Suprapubic skin (tissue), 4 donors: ENCODE measurements at regions not wholly inside any gene's neighbourhood (a gene's known extent, or its start where the extent isn't known, plus 50 kb on each side); places are given as distances from the start of the nearest gene placed in this dataset.

Source experiments
- DNase-seq, 2 donors: peaks; one replicate each; pipeline ENCODE4 v3.0.0-alpha.2; 2019; ENCODE audit warnings: low spot score in 2 of 2
- H3K27ac ChIP-seq: fragments of 200-600 bp; sonication (generic); one replicate; pipeline ENCODE4 v1.5.1; 2019
- H3K27me3 ChIP-seq: fragments of 200-600 bp; sonication (generic); one replicate; pipeline ENCODE4 v1.5.1; 2019
- H3K36me3 ChIP-seq: fragments of 200-600 bp; sonication (generic); one replicate; pipeline ENCODE4 v1.5.1; 2019
- H3K4me1 ChIP-seq: fragments of 200-600 bp; sonication (generic); one replicate; pipeline ENCODE4 v1.5.1; 2019
- H3K4me3 ChIP-seq: fragments of 200-600 bp; sonication (generic); one replicate; pipeline ENCODE4 v1.5.1; 2019; ENCODE audit warnings: mild to moderate bottlenecking
- H3K9me3 ChIP-seq: fragments of 200-600 bp; sonication (generic); one replicate; pipeline ENCODE4 v1.5.1; 2019
- CTCF ChIP-seq, 2 donors: fragments of 200-600 bp in 1 of 2; fragments of 450-650 bp in 1 of 2; sonication (generic) in 1 of 2; IDR thresholded peaks; one replicate each; pipeline ENCODE4 v1.5.1; 2016 to 2019; ENCODE audit warnings: antibody characterized with exemption in 2 of 2, mild to moderate bottlenecking in 1 of 2, moderate library complexity in 1 of 2
- EP300 ChIP-seq: sonication (generic); formaldehyde crosslinking; IDR thresholded peaks from one replicate; pipeline ENCODE4 v1.6.1; 2017; ENCODE audit warnings: antibody characterized with exemption
- POLR2A ChIP-seq, 2 donors: fragments of 450-650 bp; IDR thresholded peaks; one replicate each; pipeline ENCODE4 v1.6.1; 2017; ENCODE audit warnings: antibody characterized with exemption in 2 of 2, mild to moderate bottlenecking in 2 of 2, moderate library complexity in 2 of 2
- POLR2AphosphoS5 ChIP-seq, 3 donors: sonication (generic); formaldehyde crosslinking; IDR thresholded peaks; one replicate each; pipeline ENCODE4 v1.6.1; 2017; ENCODE audit warnings: antibody characterized with exemption in 3 of 3
- WGBS: methylation state at CpG from one replicate; pipeline ENCODE4 v1.1.5; 2018; 5-methylcytosine and 5-hydroxymethylcytosine counted together

- 66% methylated on average over 4 of the region's 4 CpGs for WGBS
- TF ChIP-seq EP300 (no peak), POLR2AphosphoS5 (IDR thresholded peaks at IDR 0.05) (no peak), CTCF (IDR thresholded peaks at IDR 0.05) (no peak), POLR2A (IDR thresholded peaks at IDR 0.05) (no peak)
- H3K4me3 ChIP-seq = no peak overlapping the region
- no peaks in the 10 kb centered on the region for H3K27me3 ChIP-seq
- no peak for DNase-seq
- H3K4me1 ChIP-seq = no peaks in the 10 kb centered on the region
- H3K9me3 ChIP-seq = no peaks in the 10 kb centered on the region
- no peak overlapping the region for H3K27ac ChIP-seq
- no peaks in the 10 kb centered on the region for H3K36me3 ChIP-seq
Observed at GRCh38 chr9:18126831-18127498, 347.0 kb upstream of the ADAMTSL1 start.

DNA sequence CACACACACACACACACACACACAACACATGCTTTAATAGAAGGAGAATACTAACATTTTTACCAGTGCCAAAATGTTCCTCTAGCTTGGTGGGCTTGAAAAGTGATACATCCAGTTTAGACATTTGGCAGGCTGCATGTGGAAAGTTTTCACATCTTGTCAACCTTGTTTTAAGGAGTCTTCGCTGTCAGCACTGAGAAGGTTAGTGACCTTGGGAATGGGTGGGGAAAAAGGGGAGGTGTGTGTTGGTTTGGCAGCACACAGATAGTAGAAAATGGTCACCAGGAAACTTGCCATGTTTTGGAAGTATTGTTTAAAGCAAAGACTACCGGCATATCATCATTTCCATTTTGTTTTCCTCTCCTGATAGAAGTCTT is 346.5 kb upstream of the ADAMTSL1 start:
- TF ChIP-seq POLR2A (IDR thresholded peaks at IDR 0.05) = no peak
- no peak for TF ChIP-seq CTCF (IDR thresholded peaks at IDR 0.05)
- no peak for TF ChIP-seq POLR2AphosphoS5 (IDR thresholded peaks at IDR 0.05)
- no peak for TF ChIP-seq EP300
- no peaks in the 10 kb centered on the region for H3K27me3 ChIP-seq
- H3K9me3 ChIP-seq = no peaks in the 10 kb centered on the region
- no peaks in the 10 kb centered on the region for H3K36me3 ChIP-seq
- no peak overlapping the region for H3K27ac ChIP-seq
- no peak overlapping the region for H3K4me3 ChIP-seq
- 41% methylated on average over 2 of the region's 2 CpGs for WGBS
- DNase-seq = no peak
- no peaks in the 10 kb centered on the region for H3K4me1 ChIP-seq

- H3K4me1 ChIP-seq = no peaks in the 10 kb centered on the region
- 90% methylated on average over 5 of the region's 5 CpGs for WGBS
- H3K9me3 ChIP-seq = no peaks in the 10 kb centered on the region
- H3K4me3 ChIP-seq = no peak overlapping the region
- no peak overlapping the region for H3K27ac ChIP-seq
- H3K36me3 ChIP-seq = no peaks in the 10 kb centered on the region
- H3K27me3 ChIP-seq = no peaks in the 10 kb centered on the region
- no peak for DNase-seq
- TF ChIP-seq CTCF (IDR thresholded peaks at IDR 0.05) = no peak
- TF ChIP-seq POLR2AphosphoS5 (IDR thresholded peaks at IDR 0.05) = no peak
- TF ChIP-seq EP300 = no peak
- TF ChIP-seq POLR2A (IDR thresholded peaks at IDR 0.05) = no peak
Observed at GRCh38 chr9:18129809-18130334, 344.1 kb upstream of the ADAMTSL1 start.

- Histone ChIP-seq H3K27ac (no peak overlapping the region), H3K4me1 (no peaks in the 10 kb centered on the region)
Observed at GRCh38 chr9:18136354-18136994, 337.5 kb upstream of the ADAMTSL1 start.

More at GRCh38 chr9:18136354-18136994, 337.5 kb upstream of the ADAMTSL1 start:
- DNase-seq = no peak
- Histone ChIP-seq H3K4me3 (no peak overlapping the region), H3K9me3 (no peaks in the 10 kb centered on the region), H3K36me3 (no peaks in the 10 kb centered on the region), H3K27me3 (no peaks in the 10 kb centered on the region)
- 88% methylated on average over 3 of the region's 3 CpGs for WGBS
- no peak for TF ChIP-seq EP300
- TF ChIP-seq POLR2A (IDR thresholded peaks at IDR 0.05) = no peak
- no peak for TF ChIP-seq CTCF (IDR thresholded peaks at IDR 0.05)
- no peak for TF ChIP-seq POLR2AphosphoS5 (IDR thresholded peaks at IDR 0.05)
